NCI-H1417 (cell line): ENCODE measurements at regions not wholly inside any gene's neighbourhood (a gene's known extent, or its start where the extent isn't known, plus 50 kb on each side); places are given as distances from the start of the nearest gene placed in this dataset.

Experiments
- DNase-seq, 3 experiments: peaks; one replicate each; lab custom pipeline; 2025; lab: John Stamatoyannopoulos, UW

DNA sequence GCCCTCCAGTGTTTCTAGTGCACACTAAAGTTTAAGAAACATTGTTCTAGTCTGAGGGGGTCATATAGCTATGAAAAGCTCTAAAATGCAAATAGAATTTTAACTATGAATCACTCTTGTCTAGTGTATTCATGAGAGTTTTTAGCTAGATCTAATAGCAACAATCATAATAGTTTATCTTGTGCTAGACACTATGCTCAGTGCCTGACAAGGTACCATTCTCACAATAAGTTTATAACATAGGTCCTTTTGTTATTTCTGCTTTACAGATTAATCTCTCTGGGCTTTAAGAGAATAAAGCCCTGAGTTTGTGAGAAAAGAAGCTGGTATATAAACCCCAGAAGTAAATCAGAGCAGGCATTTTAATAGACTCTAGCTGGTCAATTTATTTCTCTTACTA is 2120.7 kb downstream of the MAT2B start:
- no peak for DNase-seq

DNA sequence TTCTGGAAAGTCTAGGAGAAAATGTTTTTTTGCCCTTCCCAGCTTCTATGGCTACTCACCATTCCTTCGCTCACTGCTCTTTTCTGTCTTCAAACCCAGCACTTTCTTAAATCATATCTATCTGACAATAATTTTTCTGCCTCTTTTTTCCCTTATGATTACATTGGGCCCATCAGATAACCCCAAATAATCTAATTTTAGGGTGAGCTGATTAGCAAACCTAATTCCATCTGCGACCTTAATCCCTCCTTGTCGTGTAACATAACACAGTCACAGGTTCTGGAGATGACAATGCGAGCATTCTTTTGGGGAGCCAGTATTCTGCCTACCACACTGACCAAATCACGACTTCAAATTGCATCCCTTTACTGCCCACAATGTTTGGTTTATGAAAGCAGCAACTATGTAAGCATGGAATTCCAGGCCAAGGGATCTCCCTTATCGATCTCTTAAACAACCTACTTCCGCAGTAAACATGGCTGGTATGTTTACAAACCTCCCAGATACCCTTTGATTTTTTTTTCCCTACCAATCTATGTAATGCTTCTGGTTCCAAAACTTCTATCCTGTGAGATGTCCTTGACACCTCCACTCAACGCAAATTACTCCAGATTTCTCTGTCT is 2122.2 kb downstream of the MAT2B start:
- no peak for DNase-seq

DNA sequence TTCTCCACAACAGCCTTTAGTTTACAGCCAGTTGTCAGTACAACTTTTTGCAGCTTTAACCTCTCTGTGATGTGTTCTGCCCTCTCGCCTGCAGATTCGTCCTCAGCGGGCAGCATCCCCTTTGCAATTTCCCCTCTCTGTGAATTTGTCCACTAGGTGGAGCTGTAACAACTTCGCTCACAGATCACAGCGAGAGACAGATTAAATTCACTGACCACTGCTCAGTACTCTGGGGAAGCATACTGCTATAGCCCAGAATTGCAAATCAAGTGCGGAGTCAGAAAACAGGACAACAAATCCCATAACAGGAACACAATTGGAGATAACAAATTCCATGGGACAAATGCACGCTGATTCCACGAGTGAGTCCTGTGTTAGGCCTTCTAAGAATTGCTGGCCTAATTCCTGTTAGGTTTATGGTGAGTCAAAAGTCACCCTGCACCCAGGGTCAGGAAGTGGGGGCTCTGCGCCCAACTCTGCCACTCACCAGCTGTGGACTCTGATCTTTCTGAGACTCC is 2124.9 kb downstream of the MAT2B start:
- DNase-seq, result peak in 2 of 3 experiments; percentile 42 to 70

DNA sequence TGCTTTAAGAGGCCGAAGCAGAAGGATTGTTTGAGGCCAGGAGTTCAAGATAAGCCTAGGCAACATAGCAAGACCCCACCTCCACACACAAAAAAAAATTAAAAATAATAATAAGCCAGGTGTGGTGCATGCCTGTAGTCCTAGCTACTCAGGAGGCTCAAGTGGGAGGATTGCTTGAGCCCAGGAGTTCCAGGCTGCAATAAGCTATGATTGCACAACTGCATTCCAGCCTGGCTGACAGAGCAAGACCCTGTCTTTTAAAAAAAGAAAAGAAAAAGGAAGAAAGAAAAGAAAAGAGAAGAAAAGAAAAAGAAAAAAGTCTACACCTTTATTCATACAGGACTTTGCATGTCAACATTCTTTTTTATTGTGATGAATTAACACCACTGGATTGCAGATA is 2125.8 kb downstream of the MAT2B start:
- DNase-seq, result no peak

DNA sequence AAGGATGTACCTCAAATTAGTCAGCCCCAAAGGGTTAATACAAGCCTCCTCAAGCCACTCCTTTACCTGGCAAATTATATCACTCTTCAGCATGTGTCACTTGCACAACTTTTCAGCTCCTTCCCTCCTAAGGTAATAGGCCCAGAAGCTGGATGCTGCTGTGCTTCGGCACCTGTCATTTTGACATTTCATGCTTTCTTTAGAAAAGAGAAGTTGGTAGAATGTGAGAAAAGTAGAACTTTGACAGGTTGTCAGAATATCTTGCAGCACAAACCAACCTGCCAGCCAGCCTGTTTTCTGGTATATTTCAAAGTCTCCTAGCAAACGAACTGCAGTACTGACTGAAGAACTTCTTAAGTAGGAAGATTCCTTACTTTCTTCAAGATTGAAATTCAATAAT is 2136.9 kb downstream of the MAT2B start:
- DNase-seq, result no peak

DNA sequence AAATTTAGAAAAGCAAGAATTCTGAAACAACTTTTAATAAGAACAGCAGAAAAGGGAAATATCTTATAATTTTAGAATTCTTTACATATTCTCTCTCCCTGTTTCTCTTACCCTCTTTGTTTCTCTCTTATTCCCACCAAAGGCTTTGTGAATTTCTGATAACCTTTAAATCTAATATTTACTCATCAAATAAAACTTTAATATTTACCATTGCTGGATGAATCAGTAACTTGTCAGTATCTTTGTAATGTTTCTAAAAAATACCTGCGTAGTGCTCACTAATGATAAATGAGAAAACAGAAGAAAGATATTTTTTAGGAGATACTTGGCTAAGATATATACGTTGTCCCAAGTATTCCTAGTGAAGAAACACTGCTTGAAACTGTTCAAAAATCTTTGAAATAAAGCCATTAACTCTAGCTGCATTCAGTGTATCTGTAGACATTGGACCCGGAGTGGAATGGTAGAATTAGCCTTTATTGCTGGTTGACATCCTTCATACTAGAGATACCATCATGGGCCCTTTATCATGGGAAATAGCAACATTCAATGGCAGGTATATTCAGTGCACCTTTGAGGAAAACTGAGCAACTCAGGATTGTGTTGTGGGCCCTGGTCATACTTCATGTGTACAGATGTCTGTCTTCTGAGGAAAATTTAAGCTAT is 2160.4 kb downstream of the MAT2B start:
- DNase-seq, result no peak

DNA sequence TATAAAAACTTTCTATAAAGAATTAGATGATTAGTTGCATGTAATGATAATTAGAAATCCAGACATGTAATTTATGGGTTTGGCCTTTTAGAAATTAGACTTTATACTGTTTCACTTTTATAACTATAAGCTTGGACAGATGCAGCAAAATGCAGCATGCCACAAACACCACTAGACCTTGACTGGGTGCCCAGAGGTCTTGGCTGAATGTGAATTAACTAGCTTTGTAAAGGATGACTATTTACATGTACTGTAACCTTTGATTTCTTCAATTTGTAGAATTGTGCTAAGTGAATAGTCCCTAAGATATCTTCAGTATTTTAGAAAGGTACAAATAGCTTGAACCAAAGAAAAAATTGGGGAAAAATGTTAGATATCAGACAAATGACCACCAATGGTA is 2168.1 kb downstream of the MAT2B start:
- DNase-seq, result no peak

DNA sequence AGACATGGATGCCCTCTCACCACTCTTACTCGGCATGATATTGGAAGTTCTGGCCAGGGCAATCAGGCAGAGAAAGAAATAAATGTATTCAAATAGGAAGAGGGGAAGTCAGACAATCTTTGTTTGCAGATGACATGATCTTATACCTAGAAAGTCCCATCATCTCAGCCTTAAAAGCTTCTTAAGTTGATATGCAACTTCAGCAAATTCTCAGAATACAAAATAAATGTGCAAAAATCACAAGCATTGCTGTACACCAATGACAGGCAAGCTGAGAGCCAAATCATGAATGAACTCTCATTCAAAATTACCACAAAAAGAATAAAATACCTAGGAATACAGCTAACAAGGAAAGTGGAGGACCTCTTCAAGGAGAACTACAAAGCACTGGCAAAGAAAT is 2190.4 kb downstream of the MAT2B start:
- no peak for DNase-seq

DNA sequence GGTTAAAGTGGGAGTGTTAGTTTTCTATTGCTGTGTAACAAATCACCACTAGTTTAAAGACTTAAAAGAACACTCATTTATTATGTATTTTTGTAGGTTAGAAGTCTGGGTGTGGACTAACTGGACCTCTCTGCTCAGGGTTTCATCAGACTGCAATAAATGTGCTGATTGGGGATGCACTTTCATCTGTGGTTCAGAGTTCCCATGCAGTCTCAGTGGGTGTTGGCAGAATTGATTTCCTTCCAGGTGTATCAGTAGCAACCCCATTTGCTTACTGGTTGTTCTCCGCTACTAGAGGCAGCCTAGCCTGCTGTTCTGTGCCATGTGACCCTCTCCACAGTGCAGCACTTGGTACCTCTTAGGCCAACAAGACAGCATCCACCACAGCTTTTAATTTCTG is 2200.5 kb downstream of the MAT2B start:
- no peak for DNase-seq

DNA sequence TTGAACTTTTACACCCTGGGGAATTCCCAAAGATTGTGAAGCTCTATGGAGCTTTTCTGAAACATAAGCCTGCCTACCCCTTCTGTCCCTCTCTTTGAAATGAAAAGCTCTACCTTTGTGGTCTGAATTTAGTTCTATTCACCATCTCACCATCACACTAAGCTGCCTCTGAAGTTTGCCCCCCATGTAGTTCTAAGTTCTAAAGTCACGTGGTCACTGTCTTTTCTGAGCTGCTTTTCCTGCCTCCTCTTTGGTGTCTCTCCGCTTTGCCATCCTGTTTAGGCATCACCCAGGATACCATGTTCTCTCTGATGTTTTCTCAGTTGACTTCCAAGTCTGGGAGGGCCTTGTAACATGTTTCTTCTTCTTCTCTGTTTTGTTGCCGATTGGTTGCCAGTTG is 2206.6 kb downstream of the MAT2B start:
- DNase-seq, result no peak

DNA sequence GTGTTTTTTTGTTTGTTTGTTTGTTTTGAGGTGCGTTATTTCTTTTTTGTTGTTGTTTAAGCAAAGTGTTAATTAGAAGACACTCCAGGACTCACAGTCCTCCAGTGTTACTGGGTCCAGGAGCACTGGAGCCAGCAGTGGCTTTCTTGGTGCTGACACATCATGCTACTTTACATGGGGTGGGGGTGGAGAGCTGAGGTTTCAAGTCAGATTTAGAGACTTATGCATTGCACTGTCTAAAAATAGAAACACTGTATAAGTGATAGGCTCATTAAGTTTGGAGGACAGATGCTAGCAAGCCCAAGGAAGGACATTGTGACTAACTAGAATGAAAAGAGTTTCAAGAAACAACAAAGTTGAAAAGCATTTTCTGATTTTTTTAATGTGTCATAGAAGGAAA is 2209.2 kb downstream of the MAT2B start:
- DNase-seq, result no peak

DNA sequence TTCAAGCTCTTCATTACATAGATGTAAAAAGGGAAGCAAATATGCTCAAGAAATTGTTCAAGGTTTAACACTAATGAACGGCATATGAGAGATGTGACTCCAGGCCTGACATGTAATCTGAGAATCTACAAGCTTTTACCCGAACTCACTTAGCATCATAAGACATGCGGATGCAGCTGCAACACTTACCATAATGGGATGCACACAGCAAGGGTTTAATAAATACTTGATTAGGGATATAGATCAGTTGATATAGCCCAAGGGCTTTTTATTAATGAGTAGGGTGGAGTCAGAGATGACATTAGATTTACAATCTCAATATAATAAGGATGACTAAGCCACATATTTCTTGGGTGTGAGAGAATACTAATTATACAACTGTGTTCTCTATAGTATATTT is 2215.5 kb downstream of the MAT2B start:
- peak in 1 of 3 experiments; percentile 22 for DNase-seq

DNA sequence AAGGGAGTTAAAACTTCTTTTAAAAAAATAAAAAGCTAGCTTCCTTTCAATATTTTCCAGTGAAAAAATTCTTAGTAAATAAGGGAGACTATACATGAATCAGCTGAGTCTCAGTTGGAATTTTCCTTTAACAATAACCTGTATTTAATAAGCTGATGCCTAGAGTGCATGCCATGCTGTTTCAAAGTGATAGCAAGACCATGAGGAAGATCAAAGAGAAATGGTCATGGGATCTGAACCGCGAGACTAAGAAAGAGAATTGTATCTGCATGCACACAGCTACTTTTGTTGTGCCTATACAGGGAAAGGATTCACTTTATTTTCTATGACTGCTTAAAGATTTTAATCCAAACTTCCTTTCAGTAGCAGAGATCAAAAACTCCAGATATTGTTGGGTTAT is 2217.0 kb downstream of the MAT2B start:
- no peak for DNase-seq

DNA sequence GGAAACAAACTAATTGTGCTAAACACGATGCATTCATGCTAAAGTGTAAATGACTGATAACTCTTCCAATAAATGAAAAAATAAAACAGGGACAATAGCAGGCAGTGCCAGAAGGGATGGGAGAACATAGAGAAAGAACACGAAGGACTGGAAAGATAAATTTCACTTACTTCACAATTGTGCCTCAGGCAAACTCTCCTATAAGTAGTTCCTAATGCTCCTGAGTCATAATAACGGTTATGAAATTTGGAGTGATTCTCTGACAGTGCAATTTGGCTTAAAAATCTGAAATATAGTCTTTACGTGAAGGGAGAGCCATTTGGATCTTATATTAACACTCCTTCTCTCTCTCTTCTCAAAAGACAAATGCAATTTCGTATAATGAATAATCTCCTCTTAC is 2218.5 kb downstream of the MAT2B start:
- no peak for DNase-seq

DNA sequence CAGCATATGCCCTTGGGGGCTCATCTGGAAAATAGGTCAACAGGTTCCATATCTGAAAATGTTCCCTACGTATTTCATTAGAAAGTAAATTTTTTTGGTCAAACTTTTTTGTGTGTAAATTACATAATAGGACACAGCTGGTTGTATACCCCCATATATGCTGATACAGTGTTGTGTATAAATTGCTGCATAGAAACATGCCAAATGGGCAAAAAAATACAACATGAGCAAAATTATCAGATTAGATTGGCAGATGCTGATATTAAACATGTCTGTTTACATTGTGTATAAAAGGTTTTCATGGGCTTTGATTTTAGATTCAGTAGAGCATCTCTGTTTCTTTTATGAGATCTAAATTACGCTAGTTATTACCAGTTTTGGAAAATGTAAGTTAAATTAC is 2223.0 kb downstream of the MAT2B start:
- DNase-seq, result no peak

DNA sequence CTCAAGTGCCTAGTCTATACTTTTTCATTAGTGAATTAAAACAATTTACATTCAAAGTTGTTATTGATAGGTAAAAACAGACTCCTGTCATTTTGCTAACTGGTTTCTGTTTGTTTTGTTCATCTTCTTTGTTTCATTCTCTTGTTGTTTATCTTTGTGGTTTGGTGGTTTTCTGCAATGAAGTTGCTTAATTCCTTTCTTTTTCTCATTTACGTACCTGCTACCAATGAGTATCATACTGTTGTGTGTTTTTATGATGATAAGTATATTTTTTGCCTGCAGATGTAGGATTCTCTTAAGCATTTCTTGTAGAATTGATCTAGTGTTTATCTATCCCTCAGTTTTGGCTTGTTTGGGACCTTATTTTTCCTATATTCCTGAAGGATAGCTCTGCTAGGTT is 2230.0 kb downstream of the MAT2B start:
- no peak for DNase-seq

DNA sequence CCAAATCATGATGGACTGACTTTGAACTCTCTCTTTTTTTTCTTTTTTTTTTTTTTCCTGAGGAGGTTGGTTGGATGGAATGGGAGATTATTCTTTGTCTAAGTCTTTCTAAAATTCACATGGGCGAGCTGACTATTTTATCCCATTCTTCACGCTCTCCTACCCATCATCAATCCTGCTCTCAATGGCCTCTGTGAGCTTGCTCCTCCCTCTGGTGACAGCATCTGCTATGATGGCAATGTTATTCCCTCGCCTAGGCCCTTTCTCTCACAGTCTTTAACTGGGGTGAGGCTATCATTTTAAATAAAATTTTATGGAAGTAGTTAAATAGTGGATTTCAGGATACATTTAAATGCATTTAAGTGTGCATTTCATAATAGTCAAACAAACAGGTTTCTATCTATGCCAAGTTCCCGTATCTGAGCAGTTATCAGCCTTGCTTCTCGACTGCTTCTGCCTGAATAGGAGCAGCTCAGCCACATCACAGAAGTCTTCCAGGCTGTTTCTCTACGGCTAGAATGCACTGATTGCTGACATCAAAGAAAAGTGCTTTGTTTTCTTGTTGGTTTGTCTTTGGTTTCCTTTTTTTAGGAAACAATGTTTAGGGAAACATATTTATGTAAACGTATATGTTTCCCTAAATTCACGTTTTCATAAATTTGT is 2233.8 kb downstream of the MAT2B start:
- DNase-seq, result no peak

DNA sequence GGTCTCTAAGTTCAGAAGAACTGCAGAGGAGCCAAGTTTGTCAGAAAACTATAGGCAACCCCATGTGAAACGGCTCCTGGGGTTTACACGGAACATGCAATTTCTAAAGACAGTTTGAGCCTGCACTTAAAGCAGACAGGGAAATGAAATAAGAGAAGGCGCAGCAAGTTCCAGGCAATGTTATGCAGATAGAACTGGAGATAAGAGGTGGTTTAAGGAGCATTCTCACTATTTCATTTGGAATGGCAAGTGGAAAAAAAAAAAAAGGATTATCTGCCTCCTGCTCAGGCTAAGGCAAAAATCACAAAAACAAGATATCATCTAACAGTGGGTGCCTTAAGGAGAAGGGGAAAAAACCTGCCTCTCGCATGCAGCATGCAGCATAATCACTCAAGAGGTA is 2252.4 kb downstream of the MAT2B start:
- DNase-seq, result no peak

DNA sequence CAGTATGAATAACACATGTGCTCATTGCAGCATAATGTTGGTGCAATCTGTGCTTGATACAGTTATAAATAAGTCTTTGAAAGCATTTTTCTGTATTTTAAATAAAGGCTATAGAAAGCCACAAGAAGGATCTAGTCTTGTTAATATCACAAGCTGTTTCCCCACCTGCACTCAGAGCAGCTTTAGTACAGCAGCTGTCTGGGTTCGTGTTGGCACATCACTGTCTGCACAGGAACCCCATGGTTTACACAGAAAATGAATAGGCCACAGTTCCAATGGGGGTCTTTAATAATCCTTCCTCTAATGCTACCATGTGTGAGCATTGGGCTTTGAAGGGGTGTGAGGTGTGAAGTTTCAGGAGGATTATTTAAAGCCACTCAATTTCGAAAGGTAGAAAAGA is 2269.7 kb downstream of the MAT2B start:
- no peak for DNase-seq

DNA sequence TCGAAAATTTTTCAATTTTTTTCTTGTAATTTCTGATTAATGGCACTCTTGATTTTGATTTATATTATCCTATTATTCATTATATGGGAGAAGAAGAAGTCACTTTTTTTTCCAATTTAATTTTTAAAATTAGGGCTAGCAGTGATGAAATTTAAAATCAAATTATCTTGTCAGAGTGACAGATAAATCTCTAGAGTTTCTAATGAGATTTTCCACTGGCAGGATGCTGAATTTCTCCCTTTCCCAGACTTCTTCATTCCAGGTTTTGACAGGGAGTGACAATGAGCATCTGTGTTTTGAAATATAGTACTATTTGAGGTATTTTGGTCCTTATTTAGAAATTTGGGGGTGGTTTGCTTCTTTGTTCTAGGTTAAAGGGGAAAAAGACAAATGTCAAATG is 2274.1 kb downstream of the MAT2B start:
- no peak for DNase-seq

DNA sequence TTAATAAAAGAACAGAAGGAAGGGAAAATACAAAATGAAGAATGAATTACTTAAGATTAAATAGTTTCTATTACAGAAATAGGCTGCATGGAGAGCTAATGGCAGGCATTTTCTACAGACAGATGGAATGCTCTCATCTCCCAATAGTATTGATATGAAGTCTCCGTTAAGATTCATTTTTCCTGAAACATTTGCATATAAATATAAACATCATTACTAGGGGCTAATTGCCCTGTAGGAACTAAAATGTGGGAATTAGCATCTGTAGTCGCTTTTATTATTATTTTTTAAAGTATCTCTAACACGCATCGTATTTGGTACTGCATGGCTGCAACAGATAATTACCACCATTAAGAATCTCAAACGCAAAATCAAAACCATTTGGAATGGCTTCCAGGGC is 2275.5 kb downstream of the MAT2B start:
- DNase-seq, result no peak

DNA sequence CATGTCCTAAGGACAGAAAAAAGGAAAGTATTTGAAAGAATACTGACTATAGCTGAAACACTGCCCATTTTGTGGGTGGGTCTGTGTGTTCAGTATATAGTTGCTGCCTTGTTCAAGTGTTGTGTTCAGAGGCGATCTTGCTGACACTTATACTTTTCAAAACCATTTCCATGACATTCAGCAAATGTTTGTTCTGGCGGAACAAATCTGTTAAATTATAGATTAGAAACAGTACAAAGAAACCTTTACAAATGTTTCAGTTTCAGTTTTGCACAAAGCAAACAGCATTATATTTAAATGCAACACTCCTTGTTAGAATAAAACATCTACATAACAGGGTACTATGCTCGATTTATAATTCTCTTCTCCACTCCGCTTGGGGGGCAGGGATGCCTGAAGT is 2276.3 kb downstream of the MAT2B start:
- no peak for DNase-seq

DNA sequence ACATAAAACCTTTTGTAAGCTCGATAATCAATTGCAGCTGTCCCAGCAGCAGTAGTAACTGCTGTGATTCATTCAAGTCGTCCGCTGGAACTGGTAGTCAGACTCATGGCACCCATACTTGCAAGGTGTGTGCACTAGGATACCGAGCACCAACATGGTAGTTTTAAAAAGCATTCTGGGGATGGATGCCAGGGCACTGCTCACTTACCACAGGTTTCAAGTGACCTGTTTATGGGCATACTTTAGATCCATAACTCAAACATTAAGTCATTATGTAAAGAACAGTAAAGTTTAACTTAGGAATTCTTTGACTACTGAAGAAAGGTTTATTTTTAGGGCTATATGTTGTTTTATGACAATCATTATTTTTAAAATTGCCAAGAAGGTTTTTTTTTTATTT is 2277.6 kb downstream of the MAT2B start:
- no peak for DNase-seq

DNA sequence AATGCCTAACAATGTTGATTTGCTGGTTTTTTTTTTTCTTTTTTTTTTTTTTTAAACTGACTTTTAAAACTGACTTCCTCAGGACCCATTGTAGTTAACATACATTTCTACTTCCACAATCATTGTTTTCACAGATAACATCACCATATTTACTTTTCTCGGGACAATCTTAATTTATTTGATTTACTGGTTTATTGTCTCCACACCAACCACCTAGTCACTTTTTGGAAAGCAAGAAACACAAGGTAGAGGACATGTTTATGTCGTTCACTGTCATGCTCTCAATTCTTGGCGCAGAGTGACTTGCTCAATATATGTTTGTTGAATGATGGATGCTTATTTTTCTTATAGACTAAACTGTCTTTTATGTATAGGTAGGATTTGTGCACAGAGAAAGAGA is 2280.7 kb downstream of the MAT2B start:
- no peak for DNase-seq
